SK-N-SH treated with all-trans-retinoic acid at 6 μM for 48 hours (cell line): ENCODE measurements at regions not wholly inside any gene's neighbourhood (a gene's known extent, or its start where the extent isn't known, plus 50 kb on each side); places are given as distances from the start of the nearest gene placed in this dataset.
A peak's percentile ranks its signal among the peaks of the same experiment; 100 is the strongest.

Source experiments
- ATAC-seq: fragments of 200-7000 bp; cut with Tn5 transposase; 3 replicates; pipeline ENCODE4 v1.9.1; 2020; ENCODE audit warnings: mild to moderate bottlenecking, moderate library complexity
- BACH2 ChIP-seq: fragments of 250-450 bp; sonication (Bioruptor Pico); IDR thresholded peaks from 2 replicates; pipeline ENCODE4 v1.9.0; 2021; ENCODE audit warnings: mild to moderate bottlenecking, borderline replicate concordance
- CREB5 ChIP-seq: fragments of 250-450 bp; sonication (Bioruptor Pico); IDR thresholded peaks from 2 replicates; pipeline ENCODE4 v1.5.1; 2020; ENCODE audit warnings: low read depth, mild to moderate bottlenecking, moderate library complexity
- CSDC2 ChIP-seq: fragments of 250-450 bp; sonication (Bioruptor Pico); IDR thresholded peaks from 2 replicates; pipeline ENCODE4 v1.5.0; 2020; ENCODE audit warnings: mild to moderate bottlenecking, moderate library complexity
- CSRNP3 ChIP-seq: fragments of 250-450 bp; sonication (Bioruptor Pico); IDR thresholded peaks from 2 replicates; pipeline ENCODE4 v1.5.1; 2021; ENCODE audit warnings: mild to moderate bottlenecking, moderate library complexity
- ESRRG ChIP-seq: fragments of 250-450 bp; sonication (Bioruptor Pico); IDR thresholded peaks from 2 replicates; pipeline ENCODE4 v1.6.1; 2021; ENCODE audit warnings: mild to moderate bottlenecking
- ISL1 ChIP-seq: fragments of 250-450 bp; sonication (Bioruptor Pico); IDR thresholded peaks from 2 replicates; pipeline ENCODE4 v2.1.2; 2022; ENCODE audit warnings: mild to moderate bottlenecking, moderate library complexity
- PATZ1 ChIP-seq: fragments of 250-450 bp; sonication (Bioruptor Pico); IDR thresholded peaks from 2 replicates; pipeline ENCODE4 v1.8.0; 2020; ENCODE audit warnings: mild to moderate bottlenecking, moderate library complexity, borderline replicate concordance
- POU6F1 ChIP-seq: fragments of 250-450 bp; sonication (Bioruptor Pico); IDR thresholded peaks from 2 replicates; pipeline ENCODE4 v1.8.0; 2021; ENCODE audit warnings: low read depth, mild to moderate bottlenecking, moderate library complexity, borderline replicate concordance
- PPARA ChIP-seq: fragments of 250-450 bp; sonication (Bioruptor Pico); IDR thresholded peaks from 2 replicates; pipeline ENCODE4 v1.5.0; 2020; ENCODE audit warnings: mild to moderate bottlenecking, borderline replicate concordance
- RARB ChIP-seq: fragments of 250-450 bp; sonication (Bioruptor Pico); IDR thresholded peaks from 2 replicates; pipeline ENCODE4 v1.8.0; 2021; ENCODE audit warnings: mild to moderate bottlenecking, moderate library complexity
- SNAI2 ChIP-seq: fragments of 250-450 bp; sonication (Bioruptor Pico); IDR thresholded peaks from 2 replicates; pipeline ENCODE4 v1.5.0; 2020; ENCODE audit warnings: mild to moderate bottlenecking, moderate library complexity
- TCF4 ChIP-seq: fragments of 250-450 bp; sonication (Bioruptor Pico); IDR thresholded peaks from 2 replicates; pipeline ENCODE4 v1.8.0; 2021; ENCODE audit warnings: mild to moderate bottlenecking, moderate library complexity, borderline replicate concordance
- TOX ChIP-seq: fragments of 250-450 bp; sonication (Bioruptor Pico); IDR thresholded peaks from 2 replicates; pipeline ENCODE4 v1.8.0; 2021; ENCODE audit warnings: mild to moderate bottlenecking, moderate library complexity, borderline replicate concordance
- TSHZ2 ChIP-seq: fragments of 250-450 bp; sonication (Bioruptor Pico); IDR thresholded peaks from 2 replicates; pipeline ENCODE4 v1.5.0; 2020; ENCODE audit warnings: mild to moderate bottlenecking, moderate library complexity
- ZC3H10 ChIP-seq: fragments of 250-450 bp; sonication (Bioruptor Pico); IDR thresholded peaks from 2 replicates; pipeline ENCODE4 v1.5.1; 2021; ENCODE audit warnings: mild to moderate bottlenecking, moderate library complexity
- ZFP3 ChIP-seq: fragments of 250-450 bp; sonication (Bioruptor Pico); IDR thresholded peaks from 2 replicates; pipeline ENCODE4 v1.5.0; 2020; ENCODE audit warnings: mild to moderate bottlenecking, moderate library complexity
- ZNF565 ChIP-seq: fragments of 450-650 bp; formaldehyde crosslinking; conservative IDR thresholded peaks from 2 replicates; pipeline ENCODE4 v1.5.0; 2020; ENCODE audit warnings: low read depth, mild to moderate bottlenecking, moderate library complexity
- ZNF70 ChIP-seq: fragments of 450-650 bp; formaldehyde crosslinking; IDR thresholded peaks from 2 replicates; pipeline ENCODE4 v1.5.0; 2020; ENCODE audit warnings: mild to moderate bottlenecking, moderate library complexity
- ZNF8 ChIP-seq: fragments of 450-650 bp; formaldehyde crosslinking; IDR thresholded peaks from 2 replicates; pipeline ENCODE4 v1.5.0; 2020; ENCODE audit warnings: mild to moderate bottlenecking, moderate library complexity

- TF ChIP-seq ZNF8 (peak; percentile 29; the same call in 1 of the 2 replicates), ZFP3 (CRISPR knock-in tag) (no peak), TOX (CRISPR knock-in tag) (peak; percentile 15; the same call in 1 of the 2 replicates), CSDC2 (CRISPR knock-in tag) (0 out of 2 replicates have a peak, but pooled peaks have one; percentile 40), TSHZ2 (CRISPR knock-in tag) (peak; percentile 75), ISL1 (CRISPR knock-in tag) (peak; percentile 60), PPARA (CRISPR knock-in tag) (no peak), TCF4 (CRISPR knock-in tag) (peak; percentile 83; the same call in 1 of the 2 replicates)
- ATAC-seq, result peak; percentile 97
Measured at GRCh38 chr5:125696762-125697161, 726.4 kb upstream of the GRAMD2B start.

- no peak for TF ChIP-seq TOX (CRISPR knock-in tag)
- no peak for TF ChIP-seq ZNF8
- TF ChIP-seq ZNF70 (CRISPR knock-in tag), result no peak
- TF ChIP-seq ISL1 (CRISPR knock-in tag), result no peak
- TF ChIP-seq SNAI2 (CRISPR knock-in tag), result no peak
- TF ChIP-seq BACH2 (CRISPR knock-in tag), result no peak
- no peak for TF ChIP-seq POU6F1 (CRISPR knock-in tag)
- no peak for TF ChIP-seq TCF4 (CRISPR knock-in tag)
- no peak for TF ChIP-seq CSRNP3 (CRISPR knock-in tag)
- TF ChIP-seq RARB (CRISPR knock-in tag), result no peak
- TF ChIP-seq PPARA (CRISPR knock-in tag), result no peak
- TF ChIP-seq CREB5 (CRISPR knock-in tag), result no peak
- TF ChIP-seq ZNF565, result no peak
- no peak for TF ChIP-seq ZFP3 (CRISPR knock-in tag)
- no peak for TF ChIP-seq ZC3H10 (CRISPR knock-in tag)
- no peak for TF ChIP-seq ESRRG (CRISPR knock-in tag)
- no peak for ATAC-seq
Measured at GRCh38 chr5:125698420-125698819, 724.8 kb upstream of the GRAMD2B start.

GRCh38 chr5:125699860-125700259 lies 723.3 kb upstream of the GRAMD2B start:
- TF ChIP-seq ZNF565, result no peak
- no peak for TF ChIP-seq ZC3H10 (CRISPR knock-in tag)
- TF ChIP-seq CREB5 (CRISPR knock-in tag), result no peak
- no peak for TF ChIP-seq ZNF8
- TF ChIP-seq PATZ1 (CRISPR knock-in tag), result no peak
- no peak for TF ChIP-seq CSRNP3 (CRISPR knock-in tag)
- TF ChIP-seq BACH2 (CRISPR knock-in tag), result no peak
- ATAC-seq, result no peak
